ENCODE measurements at regions not wholly inside any gene's neighbourhood (a gene's known extent, or its start where the extent isn't known, plus 50 kb on each side); places are given as distances from the start of the nearest gene placed in this dataset.

DNA sequence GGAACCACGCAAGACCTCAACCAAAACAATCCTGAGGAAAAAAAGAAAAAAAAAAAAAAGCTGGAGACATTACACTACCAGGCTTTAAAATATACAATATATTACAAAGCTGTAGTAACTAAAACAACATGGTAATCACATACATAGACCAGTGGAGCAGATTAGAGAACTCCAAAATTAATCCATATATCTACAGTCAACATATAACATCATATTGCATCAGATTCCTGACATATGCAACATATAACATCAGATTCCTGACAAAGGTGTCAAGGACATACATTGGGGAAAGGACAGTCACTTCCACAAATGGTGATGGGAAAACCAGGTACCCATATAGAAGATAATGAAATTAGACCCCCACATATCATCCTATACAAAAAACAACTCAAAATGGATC is 145.8 kb downstream of the BTG1 start:
- no peak for DNase-seq (ENCODE audit: low read depth)
- H3K4me3 ChIP-seq (ENCODE audit: low read depth, low read length), result no peak overlapping the region
- TF ChIP-seq, protein P1, sequence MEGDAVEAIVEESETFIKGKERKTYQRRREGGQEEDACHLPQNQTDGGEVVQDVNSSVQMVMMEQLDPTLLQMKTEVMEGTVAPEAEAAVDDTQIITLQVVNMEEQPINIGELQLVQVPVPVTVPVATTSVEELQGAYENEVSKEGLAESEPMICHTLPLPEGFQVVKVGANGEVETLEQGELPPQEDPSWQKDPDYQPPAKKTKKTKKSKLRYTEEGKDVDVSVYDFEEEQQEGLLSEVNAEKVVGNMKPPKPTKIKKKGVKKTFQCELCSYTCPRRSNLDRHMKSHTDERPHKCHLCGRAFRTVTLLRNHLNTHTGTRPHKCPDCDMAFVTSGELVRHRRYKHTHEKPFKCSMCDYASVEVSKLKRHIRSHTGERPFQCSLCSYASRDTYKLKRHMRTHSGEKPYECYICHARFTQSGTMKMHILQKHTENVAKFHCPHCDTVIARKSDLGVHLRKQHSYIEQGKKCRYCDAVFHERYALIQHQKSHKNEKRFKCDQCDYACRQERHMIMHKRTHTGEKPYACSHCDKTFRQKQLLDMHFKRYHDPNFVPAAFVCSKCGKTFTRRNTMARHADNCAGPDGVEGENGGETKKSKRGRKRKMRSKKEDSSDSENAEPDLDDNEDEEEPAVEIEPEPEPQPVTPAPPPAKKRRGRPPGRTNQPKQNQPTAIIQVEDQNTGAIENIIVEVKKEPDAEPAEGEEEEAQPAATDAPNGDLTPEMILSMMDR (IDR thresholded peaks at IDR 0.05; ENCODE audit: low read depth, low read length), result no peak
- TF ChIP-seq, protein P2, sequence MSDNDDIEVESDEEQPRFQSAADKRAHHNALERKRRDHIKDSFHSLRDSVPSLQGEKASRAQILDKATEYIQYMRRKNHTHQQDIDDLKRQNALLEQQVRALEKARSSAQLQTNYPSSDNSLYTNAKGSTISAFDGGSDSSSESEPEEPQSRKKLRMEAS (IDR thresholded peaks at IDR 0.05; ENCODE audit: low read depth, low read length), result no peak
- TF ChIP-seq MYC (IDR thresholded peaks at IDR 0.05; ENCODE audit: low read depth, low read length) (no peak), POLR2A (IDR thresholded peaks at IDR 0.05; ENCODE audit: extremely low read depth, insufficient read length) (no peak)

DNA sequence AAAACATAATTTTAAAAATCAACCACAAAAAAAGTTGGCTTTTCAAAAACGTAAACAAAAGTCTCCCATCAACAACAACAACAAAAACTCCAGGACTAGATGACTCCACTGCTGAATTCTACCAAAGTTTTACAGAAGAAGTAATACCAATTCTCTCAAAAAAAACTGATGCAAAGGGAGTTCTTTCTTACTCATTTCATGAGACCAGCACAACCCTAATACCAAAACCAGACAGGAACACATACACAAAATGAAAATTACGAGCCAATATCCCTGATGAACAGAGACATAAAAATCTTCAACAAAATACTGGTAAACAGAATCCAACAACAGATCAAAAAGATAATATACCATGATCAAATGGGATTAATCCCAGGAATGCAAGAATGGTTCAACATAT is 147.3 kb downstream of the BTG1 start:
- TF ChIP-seq, protein P1 (IDR thresholded peaks at IDR 0.05; ENCODE audit: low read depth, low read length), result no peak
- TF ChIP-seq, protein P2 (IDR thresholded peaks at IDR 0.05; ENCODE audit: low read depth, low read length), result no peak
- DNase-seq (ENCODE audit: low read depth), result no peak
- H3K4me3 ChIP-seq (ENCODE audit: low read depth, low read length), result no peak overlapping the region

DNA sequence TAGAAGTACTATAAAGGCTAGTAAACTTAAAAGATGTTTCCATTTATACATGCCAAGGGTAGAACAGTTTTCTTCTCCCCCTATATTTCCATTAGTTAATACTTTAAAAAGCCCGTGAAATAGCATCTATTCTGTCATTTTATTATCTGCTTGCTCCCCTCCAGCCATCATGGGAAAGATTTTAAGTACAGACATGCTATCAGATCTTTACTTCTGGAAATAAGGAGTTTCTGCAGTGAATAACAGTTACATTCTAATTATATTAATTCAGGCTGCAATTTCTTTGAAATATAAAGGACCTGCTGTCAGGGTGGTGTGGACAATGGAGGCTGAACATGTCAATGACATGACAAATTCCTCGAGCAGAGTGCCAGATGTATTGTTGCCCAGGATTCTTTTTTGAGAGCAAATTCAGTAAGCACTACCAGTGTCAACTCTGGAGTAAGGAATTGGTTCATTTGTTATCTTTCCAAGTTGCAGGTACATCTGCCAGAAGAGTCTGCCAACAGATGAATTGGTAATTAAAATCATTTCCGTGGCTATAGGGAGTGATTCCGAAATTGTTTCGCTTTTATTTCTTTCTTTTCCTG is 151.3 kb downstream of the BTG1 start:
- H3K4me3 ChIP-seq (ENCODE audit: low read depth, low read length), result no peak overlapping the region
- DNase-seq (ENCODE audit: low read depth), result no peak
- TF ChIP-seq, protein P2 (IDR thresholded peaks at IDR 0.05; ENCODE audit: low read depth, low read length), result no peak
- no peak for TF ChIP-seq MYC (IDR thresholded peaks at IDR 0.05; ENCODE audit: low read depth, low read length)
- TF ChIP-seq, protein P1 (IDR thresholded peaks at IDR 0.05; ENCODE audit: low read depth, low read length), result no peak
- TF ChIP-seq POLR2A (IDR thresholded peaks at IDR 0.05; ENCODE audit: extremely low read depth, insufficient read length), result no peak

DNA sequence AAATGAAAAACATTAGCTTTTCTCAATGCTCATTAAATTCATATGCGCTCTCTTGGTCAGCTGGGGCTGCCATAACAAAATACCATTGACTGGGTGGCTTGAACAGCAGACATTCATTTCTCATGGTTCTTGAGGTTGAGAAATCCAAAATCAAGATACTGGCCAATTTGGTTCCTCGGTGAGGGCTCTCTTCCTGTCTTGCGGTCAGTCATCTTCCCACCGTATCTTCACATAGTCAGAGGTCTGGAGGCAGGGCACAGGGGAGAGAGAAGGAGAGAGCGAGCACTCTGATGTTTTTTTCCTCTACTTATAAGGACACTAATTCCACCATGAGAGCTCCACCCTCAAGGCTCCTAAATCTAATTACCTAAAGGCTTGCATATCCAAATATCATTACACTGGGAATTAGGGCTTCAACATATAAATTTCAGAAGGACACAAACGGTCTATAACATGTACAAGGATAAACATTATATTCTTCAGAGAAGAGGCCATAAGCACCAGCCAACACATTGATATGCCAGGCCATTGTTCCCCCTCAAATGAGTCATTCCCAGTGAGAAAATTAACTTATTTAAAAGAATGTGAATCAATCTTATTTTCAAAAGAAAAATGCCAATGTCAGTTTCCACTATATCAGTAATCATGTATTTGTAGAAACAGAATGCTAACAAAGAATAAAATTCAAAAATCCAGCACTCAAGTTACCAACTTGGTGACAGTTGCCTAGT is 152.2 kb downstream of the BTG1 start:
- no peak overlapping the region for H3K4me3 ChIP-seq (ENCODE audit: low read depth, low read length)
- no peak for DNase-seq (ENCODE audit: low read depth)
- TF ChIP-seq MYC (IDR thresholded peaks at IDR 0.05; ENCODE audit: low read depth, low read length), result no peak
- TF ChIP-seq, protein P2 (IDR thresholded peaks at IDR 0.05; ENCODE audit: low read depth, low read length), result no peak
- no peak for TF ChIP-seq POLR2A (IDR thresholded peaks at IDR 0.05; ENCODE audit: extremely low read depth, insufficient read length)
- TF ChIP-seq, protein P1 (IDR thresholded peaks at IDR 0.05; ENCODE audit: low read depth, low read length), result no peak

DNA sequence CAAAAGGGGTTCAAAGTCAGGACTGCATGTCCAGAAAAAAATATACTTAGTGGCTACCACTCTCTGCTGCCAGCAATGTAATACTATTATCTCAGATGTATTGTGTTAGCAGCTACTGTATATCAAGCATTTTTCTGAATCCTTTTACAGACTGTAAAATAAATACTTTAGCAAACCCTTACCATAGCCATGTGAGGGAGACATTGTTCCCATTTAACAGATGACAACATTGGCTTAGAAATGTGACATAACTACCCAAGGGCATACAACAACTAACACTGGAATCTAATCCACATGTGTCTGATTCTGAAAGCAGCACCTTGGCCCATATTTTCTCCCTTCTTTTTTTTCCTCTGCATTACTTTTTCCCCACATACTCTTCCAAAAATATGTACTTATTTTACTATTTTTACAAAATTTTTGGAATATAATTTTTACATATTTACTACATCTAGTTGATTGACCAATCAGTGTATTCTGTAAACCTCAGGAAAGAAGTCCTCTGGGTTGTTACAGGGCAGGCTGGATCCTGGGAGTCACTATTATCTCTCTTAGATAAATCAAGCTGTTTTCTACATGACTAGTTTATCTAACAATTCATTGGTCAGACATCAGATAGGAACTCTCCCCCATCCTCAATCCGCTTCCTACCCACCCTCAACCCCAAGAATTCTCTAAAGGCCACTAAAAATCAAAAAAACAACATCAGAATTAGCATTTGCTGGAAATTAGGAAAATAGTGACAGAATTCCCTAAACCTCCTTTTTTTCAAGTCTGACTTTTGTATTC is 154.1 kb downstream of the BTG1 start:
- TF ChIP-seq POLR2A (IDR thresholded peaks at IDR 0.05; ENCODE audit: extremely low read depth, insufficient read length), result no peak
- TF ChIP-seq, protein P2 (IDR thresholded peaks at IDR 0.05; ENCODE audit: low read depth, low read length), result peak; percentile 21; the same call in 1 of the 2 replicates
- peak; percentile 42 for DNase-seq (ENCODE audit: low read depth)
- no peak overlapping the region for H3K4me3 ChIP-seq (ENCODE audit: low read depth, low read length)

DNA sequence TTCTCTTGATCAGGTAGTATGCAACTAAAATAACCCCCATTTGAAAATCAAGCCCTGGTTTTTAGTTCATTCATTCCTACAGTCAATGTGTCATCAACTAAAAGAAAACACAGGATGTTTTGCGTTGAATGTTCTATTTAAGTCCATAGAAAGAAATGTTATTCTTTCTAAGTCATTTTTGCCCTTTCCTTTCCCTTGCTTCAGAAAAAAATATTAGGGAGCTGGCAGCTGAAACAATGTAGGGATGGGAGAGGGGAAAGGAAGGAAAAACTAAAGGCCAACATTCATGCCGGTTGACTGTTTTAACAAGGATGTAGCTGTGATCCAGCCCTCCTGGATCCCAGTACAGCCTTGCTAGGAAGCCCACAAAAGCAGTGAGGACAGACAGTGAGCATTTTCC is 155.1 kb downstream of the BTG1 start:
- TF ChIP-seq, protein P2 (IDR thresholded peaks at IDR 0.05; ENCODE audit: low read depth, low read length), result no peak
- TF ChIP-seq POLR2A (IDR thresholded peaks at IDR 0.05; ENCODE audit: extremely low read depth, insufficient read length), result no peak
- TF ChIP-seq, protein P1 (IDR thresholded peaks at IDR 0.05; ENCODE audit: low read depth, low read length), result no peak
- no peak for TF ChIP-seq MYC (IDR thresholded peaks at IDR 0.05; ENCODE audit: low read depth, low read length)
- H3K4me3 ChIP-seq (ENCODE audit: low read depth, low read length), result no peak overlapping the region
- no peak for DNase-seq (ENCODE audit: low read depth)
